ENCODE measurements at regions not wholly inside any gene's neighbourhood (a gene's known extent, or its start where the extent isn't known, plus 50 kb on each side); places are given as distances from the start of the nearest gene placed in this dataset.

DNA sequence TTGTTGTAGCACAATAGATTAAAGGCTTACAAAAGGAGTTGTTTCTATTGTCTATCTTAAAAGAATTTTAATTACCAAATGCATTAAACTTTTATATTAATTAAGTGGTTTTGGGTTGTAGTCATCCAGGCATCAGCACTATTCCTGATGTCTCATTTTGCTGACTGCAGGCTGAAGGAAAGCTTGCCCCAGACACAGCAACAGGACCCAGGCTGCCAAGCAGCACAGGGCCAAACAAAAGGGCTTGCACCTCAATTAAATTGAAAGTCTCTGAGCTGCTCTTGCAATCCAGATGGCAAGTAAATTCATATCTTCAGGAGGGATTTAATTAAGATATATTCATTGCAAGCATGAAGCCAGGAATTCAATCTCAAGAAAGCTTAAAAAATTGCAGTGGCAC, 80.7 kb upstream of the CHODL start:
- POLR2A ChIA-PET (ENCODE audit: partially characterized antibody) = no interaction called here
- no peak overlapping the region for H4K8ac ChIP-seq (ENCODE audit: extremely low read depth, insufficient read depth, low read length)
- H2BK5ac ChIP-seq (ENCODE audit: low read depth, low read length) = no peak overlapping the region
- no peaks in the 10 kb centered on the region for H3K79me1 ChIP-seq (ENCODE audit: low read depth, low read length)
- DNase-seq (ENCODE audit: low read depth in 1 of 2, low spot score in 2 of 2) (no peak), FAIRE-seq (no peak)
- no peak overlapping the region for H3K18ac ChIP-seq (ENCODE audit: extremely low read depth, low read length)
- no peak overlapping the region for H3K23ac ChIP-seq (ENCODE audit: insufficient read length)
- no peaks in the 10 kb centered on the region for H3K9me3 ChIP-seq (ENCODE audit: insufficient read depth in 2 of 2, low read depth in 1 of 2, low read length in 1 of 2)
- no peak overlapping the region for H2BK20ac ChIP-seq (ENCODE audit: low read length)
- no peak overlapping the region for H3K4me2 ChIP-seq (ENCODE audit: insufficient read depth in 1 of 2, low read depth in 2 of 2, low read length in 2 of 2)
- H3K27me3 ChIP-seq (replicated peaks in 1 of 4; ENCODE audit: control insufficient read depth in 3 of 4, extremely low read depth in 1 of 4, insufficient read depth in 3 of 4, low read length in 3 of 4) = no peaks in the 10 kb centered on the region
- CTCF ChIA-PET (ENCODE audit: partially characterized antibody) = interaction anchor here (0.9 to 1.7 kb wide), 11 partner anchors 9 to 487 kb away, joined by 3 to 9 read pairs (median 4); no protein-coding TSS in a partner anchor
- H2BK15ac ChIP-seq (ENCODE audit: low read length) = no peak overlapping the region
- no peaks in the 10 kb centered on the region for H3K79me2 ChIP-seq (ENCODE audit: control insufficient read depth in 1 of 2, insufficient read depth in 2 of 2, low read length in 2 of 2)
- no peak overlapping the region for H2BK12ac ChIP-seq (ENCODE audit: low read depth, low read length)
- no peak overlapping the region for H2AK5ac ChIP-seq (ENCODE audit: low read depth, low read length)
- H4K5ac ChIP-seq (ENCODE audit: insufficient read length, low read depth, low read length) = no peak overlapping the region
- no peak overlapping the region for H3K9ac ChIP-seq (replicated peaks in 1 of 4; ENCODE audit: extremely low read depth in 1 of 4, low read depth in 3 of 4, low read length in 3 of 4)
- no peak overlapping the region for H3K56ac ChIP-seq (replicated peaks; ENCODE audit: insufficient read length, low read depth, low read length)
- no peak overlapping the region for H2BK120ac ChIP-seq (replicated peaks; ENCODE audit: low read depth, low read length)
- no peak overlapping the region for H3K27ac ChIP-seq (ENCODE audit: low read depth, low read length)
- H3K4me3 ChIP-seq (ENCODE audit: extremely low read depth in 1 of 4, insufficient read depth in 2 of 4, low read depth in 3 of 4, low read length in 4 of 4) = no peak overlapping the region
- H4K20me1 ChIP-seq (replicated peaks in 1 of 2; ENCODE audit: control insufficient read depth in 1 of 2, insufficient read depth in 2 of 2, low read length in 2 of 2) = no peaks in the 10 kb centered on the region
- no peak overlapping the region for H3K14ac ChIP-seq (ENCODE audit: insufficient read length)
- H3K23me2 ChIP-seq (ENCODE audit: low read depth, low read length) = no peaks in the 10 kb centered on the region
- H2AFZ ChIP-seq (ENCODE audit: low read length) = no peak overlapping the region
- H4K91ac ChIP-seq (replicated peaks; ENCODE audit: insufficient read length, low read length) = no peak overlapping the region
- no peaks in the 10 kb centered on the region for H3K4me1 ChIP-seq (replicated peaks in 1 of 4; ENCODE audit: control insufficient read depth in 3 of 4, insufficient read depth in 4 of 4, low read length in 3 of 4)
- no peaks in the 10 kb centered on the region for H3K36me3 ChIP-seq (ENCODE audit: control insufficient read depth in 2 of 4, insufficient read depth in 4 of 4, low read length in 3 of 4)
- no peak overlapping the region for H3K4ac ChIP-seq (replicated peaks; ENCODE audit: insufficient read length, low read depth, low read length)
- no peak for TF ChIP-seq POLR2AphosphoS5 (IDR thresholded peaks at IDR 0.05; ENCODE audit: low read depth, low read length)
- no peak for TF ChIP-seq KDM1A (IDR thresholded peaks at IDR 0.05; ENCODE audit: borderline replicate concordance, low read length)
- no peak for TF ChIP-seq SRF (IDR thresholded peaks at IDR 0.05; ENCODE audit: low read depth, low read length)
- no peak for TF ChIP-seq GTF2F1 (IDR thresholded peaks at IDR 0.05; ENCODE audit: borderline replicate concordance, low read depth, low read length)
- TF ChIP-seq EGR1 (IDR thresholded peaks at IDR 0.05; ENCODE audit: borderline replicate concordance, low read depth, low read length) = no peak
- TF ChIP-seq, protein P1, sequence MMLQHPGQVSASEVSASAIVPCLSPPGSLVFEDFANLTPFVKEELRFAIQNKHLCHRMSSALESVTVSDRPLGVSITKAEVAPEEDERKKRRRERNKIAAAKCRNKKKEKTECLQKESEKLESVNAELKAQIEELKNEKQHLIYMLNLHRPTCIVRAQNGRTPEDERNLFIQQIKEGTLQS (IDR thresholded peaks at IDR 0.05; ENCODE audit: insufficient read depth, low read depth, low read length) = no peak
- no peak for TF ChIP-seq RXRA (IDR thresholded peaks at IDR 0.05; ENCODE audit: insufficient read depth, low read depth, low read length)
- no peak for TF ChIP-seq KDM4A (IDR thresholded peaks at IDR 0.05; ENCODE audit: low read depth, low read length, severe bottlenecking)
- TF ChIP-seq POU5F1 (IDR thresholded peaks at IDR 0.05; ENCODE audit: low read depth, low read length) = no peak
- TF ChIP-seq, protein P2, sequence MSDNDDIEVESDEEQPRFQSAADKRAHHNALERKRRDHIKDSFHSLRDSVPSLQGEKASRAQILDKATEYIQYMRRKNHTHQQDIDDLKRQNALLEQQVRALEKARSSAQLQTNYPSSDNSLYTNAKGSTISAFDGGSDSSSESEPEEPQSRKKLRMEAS (IDR thresholded peaks at IDR 0.05) = no peak
- TF ChIP-seq CEBPB (IDR thresholded peaks at IDR 0.05; ENCODE audit: low read depth, low read length) = no peak
- no peak for TF ChIP-seq SIN3A (conservative IDR thresholded peaks at IDR 0.05 in 1 of 2, IDR thresholded peaks at IDR 0.05 in 1 of 2; ENCODE audit: low read depth in 1 of 2, low read length in 2 of 2)
- TF ChIP-seq SP2 (IDR thresholded peaks at IDR 0.05; ENCODE audit: low read length) = no peak
- TF ChIP-seq BRCA1 (IDR thresholded peaks at IDR 0.05; ENCODE audit: low read depth, low read length) = no peak
- TF ChIP-seq CHD1 (IDR thresholded peaks at IDR 0.05; ENCODE audit: low read depth, low read length) = no peak
- no peak for TF ChIP-seq TEAD4 (IDR thresholded peaks at IDR 0.05; ENCODE audit: low read depth, low read length)
